H9 (cell line): ENCODE measurements at regions not wholly inside any gene's neighbourhood (a gene's known extent, or its start where the extent isn't known, plus 50 kb on each side); places are given as distances from the start of the nearest gene placed in this dataset.

ENCODE experiments used
- DNase-seq: peaks from one replicate; pipeline ENCODE4 v3.0.0-alpha.2; 2017
- H2AFZ ChIP-seq: one replicate; pipeline ENCODE4 v1.6.1; 2013; ENCODE audit warnings: mild to moderate bottlenecking, low read length, control low read depth, moderate library complexity
- H2AK5ac ChIP-seq: 2 replicates; pipeline ENCODE4 v1.6.1; 2013; ENCODE audit warnings: low read length, control low read depth, mixed read lengths; ENCODE audit not compliant: insufficient read length
- H2BK120ac ChIP-seq: one replicate; pipeline ENCODE4 v1.6.1; 2013; ENCODE audit warnings: low read depth, mild to moderate bottlenecking, low read length, control low read depth, inconsistent platforms; ENCODE audit not compliant: poor library complexity, severe bottlenecking
- H2BK12ac ChIP-seq: 2 replicates; pipeline ENCODE4 v1.6.1; 2013; ENCODE audit warnings: low read length, control low read depth, mixed read lengths, low read depth; ENCODE audit not compliant: insufficient read length
- H2BK15ac ChIP-seq: 2 replicates; pipeline ENCODE4 v1.6.1; 2013; ENCODE audit warnings: low read depth, low read length, control low read depth
- H2BK20ac ChIP-seq: one replicate; pipeline ENCODE4 v1.6.1; 2013; ENCODE audit warnings: low read depth, mild to moderate bottlenecking, low read length, control low read depth, inconsistent platforms; ENCODE audit not compliant: poor library complexity, severe bottlenecking
- H2BK5ac ChIP-seq: 2 replicates; pipeline ENCODE4 v1.6.1; 2013; ENCODE audit warnings: low read length, control low read depth, mixed read lengths; ENCODE audit not compliant: insufficient read length
- H3K14ac ChIP-seq: 2 replicates; pipeline ENCODE4 v1.6.1; 2013; ENCODE audit warnings: low read length, control low read depth; ENCODE audit not compliant: insufficient read depth
- H3K18ac ChIP-seq: 2 replicates; pipeline ENCODE4 v1.6.1; 2013; ENCODE audit warnings: low read depth, mild to moderate bottlenecking, mixed read lengths, low read length, control low read depth; ENCODE audit not compliant: insufficient read length
- H3K23ac ChIP-seq: 2 replicates; pipeline ENCODE4 v1.6.1; 2013; ENCODE audit warnings: low read length, control low read depth, mixed read lengths, low read depth; ENCODE audit not compliant: insufficient read length
- H3K23me2 ChIP-seq: 2 replicates; pipeline ENCODE4 v1.6.1; 2013; ENCODE audit warnings: low read depth, mild to moderate bottlenecking, mixed read lengths, low read length, control low read depth; ENCODE audit not compliant: insufficient read length, poor library complexity, severe bottlenecking
- H3K27ac ChIP-seq: 2 replicates; pipeline ENCODE4 v1.5.1; 2013; ENCODE audit warnings: low read length, control low read depth, mixed read lengths, low read depth; ENCODE audit not compliant: insufficient read length
- H3K27me3 ChIP-seq: 2 replicates; pipeline ENCODE4 v1.6.1; 2013; ENCODE audit warnings: low read length, control low read depth, inconsistent platforms; ENCODE audit not compliant: insufficient read depth
- H3K4ac ChIP-seq: 2 replicates; pipeline ENCODE4 v1.6.1; 2013; ENCODE audit warnings: low read depth, mild to moderate bottlenecking, control low read depth, inconsistent platforms, low read length, moderate library complexity
- H3K4me1 ChIP-seq: 2 replicates; pipeline ENCODE4 v1.6.1; 2013; ENCODE audit warnings: low read length, control low read depth, inconsistent platforms; ENCODE audit not compliant: insufficient read depth
- H3K4me2 ChIP-seq: 2 replicates; pipeline ENCODE4 v1.6.1; 2013; ENCODE audit warnings: low read length, control low read depth, mixed read lengths; ENCODE audit not compliant: insufficient read length, insufficient read depth
- H3K56ac ChIP-seq: 2 replicates; pipeline ENCODE4 v1.6.1; 2013; ENCODE audit warnings: low read depth, mild to moderate bottlenecking, mixed read lengths, low read length, control low read depth; ENCODE audit not compliant: insufficient read length
- H3K79me1 ChIP-seq: 2 replicates; pipeline ENCODE4 v1.6.1; 2013; ENCODE audit warnings: low read depth, mild to moderate bottlenecking, moderate library complexity, low read length, control low read depth, inconsistent platforms; ENCODE audit not compliant: insufficient read depth, poor library complexity, severe bottlenecking
- H3K79me2 ChIP-seq: 2 replicates; pipeline ENCODE4 v1.6.1; 2013; ENCODE audit warnings: low read length, control low read depth, inconsistent platforms; ENCODE audit not compliant: insufficient read depth
- H3K9ac ChIP-seq: 2 replicates; pipeline ENCODE4 v1.6.1; 2013; ENCODE audit warnings: low read length, control low read depth, mixed read lengths; ENCODE audit not compliant: insufficient read length; ENCODE audit errors: extremely low read depth
- H3K9me3 ChIP-seq: one replicate; pipeline ENCODE4 v1.6.1; 2013; ENCODE audit warnings: low read depth, low read length, inconsistent platforms; ENCODE audit not compliant: control insufficient read depth
- H3T11ph ChIP-seq: one replicate; pipeline ENCODE4 v1.6.1; 2013; ENCODE audit warnings: mild to moderate bottlenecking, low read length, control low read depth, inconsistent platforms
- H4K20me1 ChIP-seq: one replicate; pipeline ENCODE4 v1.6.1; 2013; ENCODE audit not compliant: control insufficient read depth, insufficient read length, insufficient read depth
- H4K5ac ChIP-seq: 2 replicates; pipeline ENCODE4 v1.6.1; 2013; ENCODE audit warnings: low read depth, mild to moderate bottlenecking, mixed read lengths, low read length, control low read depth; ENCODE audit not compliant: insufficient read length
- H4K8ac ChIP-seq: replicated peaks from 2 replicates; pipeline ENCODE4 v1.6.1; 2013; ENCODE audit warnings: low read length, control low read depth, mixed read lengths, low read depth; ENCODE audit not compliant: insufficient read length
- H4K91ac ChIP-seq: 2 replicates; pipeline ENCODE4 v1.6.1; 2013; ENCODE audit warnings: low read depth, mild to moderate bottlenecking, moderate library complexity, mixed read lengths, low read length, control low read depth; ENCODE audit not compliant: insufficient read length
- H3K27ac Mint-ChIP-seq, 3 experiments: 2 replicates in 2 of 3; 3 replicates in 1 of 3; pipeline ENCODE4 v1.8.0; 2020 to 2021; ENCODE audit warnings: mixed read lengths in 3 of 3, mild to moderate bottlenecking in 1 of 3, moderate library complexity in 1 of 3
- H3K27me3 Mint-ChIP-seq: 2 replicates; pipeline ENCODE4 v1.8.0; 2021; ENCODE audit warnings: low read depth, mild to moderate bottlenecking, moderate library complexity, mixed read lengths
- H3K36me3 Mint-ChIP-seq, 3 experiments: 2 replicates in 2 of 3; 3 replicates in 1 of 3; pipeline ENCODE4 v1.8.0; 2020 to 2021; ENCODE audit warnings: low read depth in 3 of 3, mixed read lengths in 3 of 3; ENCODE audit not compliant: insufficient read depth in 1 of 3
- H3K4me1 Mint-ChIP-seq, 2 experiments: 2 replicates each; pipeline ENCODE4 v1.8.0; 2020; ENCODE audit warnings: mixed read lengths in 2 of 2
- H3K4me3 Mint-ChIP-seq, 2 experiments: 2 replicates in 1 of 2; 3 replicates in 1 of 2; pipeline ENCODE4 v1.8.0; 2020 to 2021; ENCODE audit warnings: mild to moderate bottlenecking in 2 of 2, mixed read lengths in 2 of 2, moderate library complexity in 1 of 2
- H3K9me3 Mint-ChIP-seq, 2 experiments: 2 replicates in 1 of 2; 3 replicates in 1 of 2; pipeline ENCODE4 v1.8.0; 2020; ENCODE audit warnings: mild to moderate bottlenecking in 2 of 2, mixed read lengths in 2 of 2, moderate library complexity in 1 of 2
- WGBS: extraction: QIAGEN DNeasy Blood & Tissue Kit; methylation state at CpG from one replicate; pipeline ENCODE4 v1.1.7; 2013; ENCODE audit warnings: missing lambda C conversion rate, low lambda C conversion rate, mixed read lengths; ENCODE audit not compliant: insufficient read length; ENCODE audit errors: extremely low coverage; 5-methylcytosine and 5-hydroxymethylcytosine counted together
- TF ChIP-seq, protein P1 (sequence below): fragments of 200-600 bp; sonication (generic); conservative IDR thresholded peaks from 3 replicates; pipeline ENCODE4 v1.8.0; 2021; ENCODE audit warnings: antibody characterized with exemption, mild to moderate bottlenecking

- H3K18ac ChIP-seq = no peak overlapping the region
- H2BK5ac ChIP-seq = no peak overlapping the region
- H2AFZ ChIP-seq = no peak overlapping the region
- no peak overlapping the region for H3T11ph ChIP-seq
- Mint-ChIP-seq H3K4me3 (no peak overlapping the region), H3K36me3 (no peaks in the 10 kb centered on the region; a peak in 1 of 7 replicates), H3K27ac (no peak overlapping the region), H3K27me3 (peaks cover 6% of the 10 kb centered on the region), H3K9me3 (no peaks in the 10 kb centered on the region), H3K4me1 (peaks cover 21 to 29% of the 10 kb centered on the region in 2 experiments)
- H2BK15ac ChIP-seq = no peak overlapping the region
- H4K8ac ChIP-seq = no peak overlapping the region
- H3K23ac ChIP-seq = no peak overlapping the region
- H3K4me2 ChIP-seq = no peak overlapping the region
- H3K56ac ChIP-seq = no peak overlapping the region
- no peak overlapping the region for H2BK120ac ChIP-seq
- no CpG with 5 or more reads among the region's 10 CpGs for WGBS
- no peaks in the 10 kb centered on the region for H3K4me1 ChIP-seq
- no peak overlapping the region for H2AK5ac ChIP-seq
- H4K5ac ChIP-seq = no peak overlapping the region
- TF ChIP-seq, protein P1, sequence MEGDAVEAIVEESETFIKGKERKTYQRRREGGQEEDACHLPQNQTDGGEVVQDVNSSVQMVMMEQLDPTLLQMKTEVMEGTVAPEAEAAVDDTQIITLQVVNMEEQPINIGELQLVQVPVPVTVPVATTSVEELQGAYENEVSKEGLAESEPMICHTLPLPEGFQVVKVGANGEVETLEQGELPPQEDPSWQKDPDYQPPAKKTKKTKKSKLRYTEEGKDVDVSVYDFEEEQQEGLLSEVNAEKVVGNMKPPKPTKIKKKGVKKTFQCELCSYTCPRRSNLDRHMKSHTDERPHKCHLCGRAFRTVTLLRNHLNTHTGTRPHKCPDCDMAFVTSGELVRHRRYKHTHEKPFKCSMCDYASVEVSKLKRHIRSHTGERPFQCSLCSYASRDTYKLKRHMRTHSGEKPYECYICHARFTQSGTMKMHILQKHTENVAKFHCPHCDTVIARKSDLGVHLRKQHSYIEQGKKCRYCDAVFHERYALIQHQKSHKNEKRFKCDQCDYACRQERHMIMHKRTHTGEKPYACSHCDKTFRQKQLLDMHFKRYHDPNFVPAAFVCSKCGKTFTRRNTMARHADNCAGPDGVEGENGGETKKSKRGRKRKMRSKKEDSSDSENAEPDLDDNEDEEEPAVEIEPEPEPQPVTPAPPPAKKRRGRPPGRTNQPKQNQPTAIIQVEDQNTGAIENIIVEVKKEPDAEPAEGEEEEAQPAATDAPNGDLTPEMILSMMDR = no peak
- no peaks in the 10 kb centered on the region for H3K79me1 ChIP-seq
- no peaks in the 10 kb centered on the region for H3K79me2 ChIP-seq
- no peaks in the 10 kb centered on the region for H3K9me3 ChIP-seq
- DNase-seq = no peak
- H4K91ac ChIP-seq = no peak overlapping the region
- H2BK12ac ChIP-seq = no peak overlapping the region
- no peak overlapping the region for H3K4ac ChIP-seq
- no peaks in the 10 kb centered on the region for H3K23me2 ChIP-seq
- H4K20me1 ChIP-seq = no peaks in the 10 kb centered on the region
- H2BK20ac ChIP-seq = no peak overlapping the region
- no peaks in the 10 kb centered on the region for H3K27me3 ChIP-seq
- H3K14ac ChIP-seq = no peak overlapping the region
- no peak overlapping the region for H3K27ac ChIP-seq
- no peak overlapping the region for H3K9ac ChIP-seq
Observed at GRCh38 chr15:99443056-99443756, 122.6 kb upstream of the MEF2A start.
